K562 (cell line): ENCODE measurements at regions not wholly inside any gene's neighbourhood (a gene's known extent, or its start where the extent isn't known, plus 50 kb on each side); places are given as distances from the start of the nearest gene placed in this dataset.

Experiments used
- ATAC-seq: fragments of 200-7000 bp; cut with Tn5 transposase; 3 replicates; pipeline ENCODE4 v1.9.1; 2020; ENCODE audit warnings: moderate library complexity
- BruUV-seq: library from RNA; stranded (reverse); fragments of 400-500 nt; replicated peaks from 2 replicates; lab custom pipeline; 2021; lab: Mats Ljungman, UMichigan
- CTCF ChIA-PET: fragments of 300-600 bp; formaldehyde crosslinking; extraction: SDS; loops from one replicate; lab custom pipeline; 2021; ENCODE audit warnings: low intra/inter-chr PET ratio; lab: Yijun Ruan, JAX
- POLR2A ChIA-PET: fragments of 300-600, 350-650 bp; sonication (Branson Sonifier 250); formaldehyde crosslinking; extraction: SDS; loops from one replicate; lab custom pipeline; 2021; ENCODE audit warnings: antibody characterized with exemption, inconsistent platforms; lab: Yijun Ruan, JAX
- DNase-seq, 4 experiments: peaks; one replicate each; pipeline versions ENCODE4 v3.0.0 to v3.0.0-alpha.2; 2011 to 2018; ENCODE audit warnings: low spot score in 3 of 4, mixed read lengths in 3 of 4; ENCODE audit errors: extremely low read depth in 1 of 4
- FAIRE-seq: peaks from 2 replicates; lab custom pipeline; 2011; peaks lifted over from hg19 to GRCh38; lab: Jason Lieb, UNC
- H2AFZ ChIP-seq: 2 replicates; pipeline ENCODE4 v1.6.0; 2011; ENCODE audit warnings: low read depth, low read length, control low read depth, inconsistent platforms
- H3K27ac ChIP-seq: fragments of 200-600 bp; 3 replicates; pipeline ENCODE4 v1.8.0; 2011; ENCODE audit warnings: low read depth, mild to moderate bottlenecking, control low read depth, inconsistent platforms, low read length, moderate library complexity, mixed read lengths; ENCODE audit errors: extremely low read depth
- H3K27me3 ChIP-seq, 2 experiments: fragments of 300-600 bp in 1 of 2; 2 replicates in 1 of 2; 3 replicates in 1 of 2; pipeline versions ENCODE4 v1.6.0 to v1.8.0; 2011; ENCODE audit warnings: inconsistent platforms in 2 of 2, low read length in 2 of 2, mild to moderate bottlenecking in 1 of 2, mixed read lengths in 1 of 2, moderate library complexity in 1 of 2; ENCODE audit not compliant: control insufficient read depth in 2 of 2, insufficient read depth in 2 of 2
- H3K36me3 ChIP-seq: fragments of 300-600 bp; 3 replicates; pipeline ENCODE4 v1.8.0; 2011; ENCODE audit warnings: mild to moderate bottlenecking, low read length, inconsistent platforms; ENCODE audit not compliant: control insufficient read depth, insufficient read depth
- H3K4me1 ChIP-seq, 2 experiments: fragments of 200-600 bp in 1 of 2; replicated peaks in 1 of 2; 2 replicates in 1 of 2; 3 replicates in 1 of 2; pipeline versions ENCODE4 v1.5.1 to v1.8.0; 2011; ENCODE audit warnings: inconsistent platforms in 2 of 2, low read length in 2 of 2, mild to moderate bottlenecking in 1 of 2, mixed read lengths in 1 of 2, moderate library complexity in 1 of 2; ENCODE audit not compliant: control insufficient read depth in 2 of 2, insufficient read depth in 2 of 2
- H3K4me2 ChIP-seq: 2 replicates; pipeline ENCODE4 v1.6.1; 2011; ENCODE audit warnings: low read length, control low read depth, inconsistent platforms, mixed read lengths; ENCODE audit not compliant: insufficient read depth
- H3K4me3 ChIP-seq: fragments of 200-600 bp; sonication (generic), shearing (Covaris generic); 2 replicates; pipeline ENCODE4 v1.5.1; 2016; ENCODE audit warnings: control low read depth, inconsistent platforms
- H3K79me2 ChIP-seq: fragments of 200-600 bp; 3 replicates; pipeline ENCODE4 v1.8.0; 2011; ENCODE audit warnings: low read length, inconsistent platforms; ENCODE audit not compliant: control insufficient read depth, insufficient read depth
- H3K9ac ChIP-seq, 2 experiments: 2 replicates each; pipeline versions ENCODE4 v1.6.0 to v1.6.1; 2011; ENCODE audit warnings: low read depth in 2 of 2, low read length in 2 of 2, control low read depth in 1 of 2, inconsistent platforms in 1 of 2, mild to moderate bottlenecking in 1 of 2, mixed read lengths in 1 of 2; ENCODE audit not compliant: insufficient read depth in 1 of 2
- H3K9me1 ChIP-seq: one replicate; pipeline ENCODE4 v1.6.0; 2011; ENCODE audit warnings: inconsistent platforms, mild to moderate bottlenecking, low read length, moderate library complexity; ENCODE audit not compliant: control insufficient read depth, insufficient read depth
- H3K9me3 ChIP-seq: replicated peaks from 2 replicates; pipeline ENCODE4 v1.5.1; 2011; ENCODE audit warnings: low read depth, low read length, inconsistent platforms; ENCODE audit not compliant: control insufficient read depth, insufficient read depth
- H4K20me1 ChIP-seq: replicated peaks from 2 replicates; pipeline ENCODE4 v1.6.1; 2011; ENCODE audit warnings: low read length, inconsistent platforms, mixed read lengths; ENCODE audit not compliant: control insufficient read depth, insufficient read depth
- MEIS2 ChIP-seq: fragments of 450-650 bp; IDR thresholded peaks from 2 replicates; pipeline ENCODE4 v1.6.1; 2014; ENCODE audit warnings: mild to moderate bottlenecking; ENCODE audit not compliant: partially characterized antibody
- RBFOX2 ChIP-seq: fragments of 200-400 bp; formaldehyde crosslinking; IDR thresholded peaks from 2 replicates; pipeline ENCODE4 v1.6.1; 2017; ENCODE audit warnings: low read depth, mild to moderate bottlenecking, low read length, moderate library complexity
- STAT5B ChIP-seq: fragments of 250-450 bp; sonication (Bioruptor Pico); IDR thresholded peaks from 2 replicates; pipeline ENCODE4 v1.8.0; 2021; ENCODE audit warnings: mild to moderate bottlenecking, inconsistent platforms
- TEAD2 ChIP-seq: fragments of 450-650 bp; IDR thresholded peaks from 2 replicates; pipeline ENCODE4 v1.6.1; 2016; ENCODE audit warnings: missing genetic modification characterization, control low read depth, missing compliant biosample characterization
- whole genome bisulfite sequencing: fragments of 100-300 bp; shearing (Covaris generic); methylation state at CpG from one replicate; pipeline ENCODE4 v1.1.6; 2016; ENCODE audit warnings: low coverage, mixed read lengths; ENCODE audit not compliant: insufficient coverage; ENCODE audit errors: missing lambda C conversion rate; 5-methylcytosine and 5-hydroxymethylcytosine counted together
- in situ Hi-C: fragments of 300-500 bp; cut with MboI; formaldehyde crosslinking; loops from 4 replicates; pipeline ENCODE4 v1.15.0; 2018; ENCODE audit warnings: inconsistent platforms, mixed read lengths
- intact Hi-C: fragments of 100-400 bp; cut with micrococcal nuclease; formaldehyde crosslinking; loops from 2 replicates; pipeline ENCODE4 v1.14.2; 2022
- TF ChIP-seq, protein P1 (sequence below): fragments of 200-800 bp; sonication (Bioruptor generic); IDR thresholded peaks from 2 replicates; pipeline ENCODE4 v1.6.1; 2016; ENCODE audit warnings: missing genetic modification characterization, missing compliant biosample characterization

- no peaks in the 10 kb centered on the region for H3K36me3 ChIP-seq
- no peaks in the 10 kb centered on the region for H3K79me2 ChIP-seq
- H3K27ac ChIP-seq = no peak overlapping the region
- H2AFZ ChIP-seq = no peak overlapping the region
- no peaks in the 10 kb centered on the region for H3K9me3 ChIP-seq
- H3K9me1 ChIP-seq = no peaks in the 10 kb centered on the region
- in situ Hi-C loops (no loop called here), intact Hi-C loops (no loop called here)
- no peak for ATAC-seq
- ChIA-PET POLR2A (no interaction called here), CTCF (no interaction called here)
- TF ChIP-seq TEAD2 (tag) = no peak
- TF ChIP-seq, protein P1, sequence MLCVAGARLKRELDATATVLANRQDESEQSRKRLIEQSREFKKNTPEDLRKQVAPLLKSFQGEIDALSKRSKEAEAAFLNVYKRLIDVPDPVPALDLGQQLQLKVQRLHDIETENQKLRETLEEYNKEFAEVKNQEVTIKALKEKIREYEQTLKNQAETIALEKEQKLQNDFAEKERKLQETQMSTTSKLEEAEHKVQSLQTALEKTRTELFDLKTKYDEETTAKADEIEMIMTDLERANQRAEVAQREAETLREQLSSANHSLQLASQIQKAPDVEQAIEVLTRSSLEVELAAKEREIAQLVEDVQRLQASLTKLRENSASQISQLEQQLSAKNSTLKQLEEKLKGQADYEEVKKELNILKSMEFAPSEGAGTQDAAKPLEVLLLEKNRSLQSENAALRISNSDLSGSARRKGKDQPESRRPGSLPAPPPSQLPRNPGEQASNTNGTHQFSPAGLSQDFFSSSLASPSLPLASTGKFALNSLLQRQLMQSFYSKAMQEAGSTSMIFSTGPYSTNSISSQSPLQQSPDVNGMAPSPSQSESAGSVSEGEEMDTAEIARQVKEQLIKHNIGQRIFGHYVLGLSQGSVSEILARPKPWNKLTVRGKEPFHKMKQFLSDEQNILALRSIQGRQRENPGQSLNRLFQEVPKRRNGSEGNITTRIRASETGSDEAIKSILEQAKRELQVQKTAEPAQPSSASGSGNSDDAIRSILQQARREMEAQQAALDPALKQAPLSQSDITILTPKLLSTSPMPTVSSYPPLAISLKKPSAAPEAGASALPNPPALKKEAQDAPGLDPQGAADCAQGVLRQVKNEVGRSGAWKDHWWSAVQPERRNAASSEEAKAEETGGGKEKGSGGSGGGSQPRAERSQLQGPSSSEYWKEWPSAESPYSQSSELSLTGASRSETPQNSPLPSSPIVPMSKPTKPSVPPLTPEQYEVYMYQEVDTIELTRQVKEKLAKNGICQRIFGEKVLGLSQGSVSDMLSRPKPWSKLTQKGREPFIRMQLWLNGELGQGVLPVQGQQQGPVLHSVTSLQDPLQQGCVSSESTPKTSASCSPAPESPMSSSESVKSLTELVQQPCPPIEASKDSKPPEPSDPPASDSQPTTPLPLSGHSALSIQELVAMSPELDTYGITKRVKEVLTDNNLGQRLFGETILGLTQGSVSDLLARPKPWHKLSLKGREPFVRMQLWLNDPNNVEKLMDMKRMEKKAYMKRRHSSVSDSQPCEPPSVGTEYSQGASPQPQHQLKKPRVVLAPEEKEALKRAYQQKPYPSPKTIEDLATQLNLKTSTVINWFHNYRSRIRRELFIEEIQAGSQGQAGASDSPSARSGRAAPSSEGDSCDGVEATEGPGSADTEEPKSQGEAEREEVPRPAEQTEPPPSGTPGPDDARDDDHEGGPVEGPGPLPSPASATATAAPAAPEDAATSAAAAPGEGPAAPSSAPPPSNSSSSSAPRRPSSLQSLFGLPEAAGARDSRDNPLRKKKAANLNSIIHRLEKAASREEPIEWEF = no peak
- TF ChIP-seq RBFOX2 = no peak
- no peak for TF ChIP-seq STAT5B
- TF ChIP-seq MEIS2 = no peak
- no TSS peak for BruUV-seq
- H3K4me1 ChIP-seq = no peaks in the 10 kb centered on the region
- no peak overlapping the region for H3K4me2 ChIP-seq
- no peak overlapping the region for H3K9ac ChIP-seq
- no peak overlapping the region for H3K4me3 ChIP-seq
- no peaks in the 10 kb centered on the region for H3K27me3 ChIP-seq
- FAIRE-seq = no peak
- DNase-seq = no peak
- no peaks in the 10 kb centered on the region for H4K20me1 ChIP-seq
- 0% methylated on average over 2 of the region's 2 CpGs for WGBS
These were observed 141.0 kb downstream of the RFC3 start for GRCh38 chr13:33958964-33959363.
